Mammary epithelial cell (primary cell): ENCODE measurements at regions not wholly inside any gene's neighbourhood (a gene's known extent, or its start where the extent isn't known, plus 50 kb on each side); places are given as distances from the start of the nearest gene placed in this dataset.

Experiments
- EZH2 ChIP-seq: IDR thresholded peaks from 2 replicates; pipeline ENCODE4 v1.6.1; 2012; ENCODE audit warnings: low read length, inconsistent platforms, borderline replicate concordance
- TF ChIP-seq, protein P1 (sequence below), 2 donors: IDR thresholded peaks in 1 of 2; conservative IDR thresholded peaks in 1 of 2; 2 replicates each; pipeline ENCODE4 v1.5.1; 2011 to 2012; ENCODE audit warnings: inconsistent platforms in 2 of 2, low read length in 2 of 2, mild to moderate bottlenecking in 2 of 2, control low read depth in 1 of 2, low read depth in 1 of 2; ENCODE audit not compliant: insufficient read depth in 1 of 2; ENCODE audit errors: extremely low read depth in 1 of 2

DNA sequence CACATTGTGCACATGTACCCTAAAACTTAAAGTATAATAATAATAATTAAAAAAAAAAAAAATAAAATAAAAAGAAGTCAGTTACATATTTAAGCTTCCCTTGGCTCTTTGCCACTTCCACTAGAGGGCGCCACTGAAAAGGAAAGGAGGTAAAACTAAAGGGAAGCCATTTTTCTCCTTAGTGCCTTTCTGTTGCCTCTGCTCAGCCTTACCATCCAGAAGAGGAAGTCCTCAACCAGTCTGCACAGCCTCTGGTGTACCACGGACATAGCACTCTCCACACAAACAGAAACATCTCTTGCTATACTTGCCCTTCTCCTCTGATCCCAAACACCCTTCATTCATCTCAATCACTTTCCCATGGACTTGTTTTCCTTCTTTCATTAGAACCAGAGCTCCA lies 169.0 kb upstream of the EEA1 start:
- TF ChIP-seq, protein P1, sequence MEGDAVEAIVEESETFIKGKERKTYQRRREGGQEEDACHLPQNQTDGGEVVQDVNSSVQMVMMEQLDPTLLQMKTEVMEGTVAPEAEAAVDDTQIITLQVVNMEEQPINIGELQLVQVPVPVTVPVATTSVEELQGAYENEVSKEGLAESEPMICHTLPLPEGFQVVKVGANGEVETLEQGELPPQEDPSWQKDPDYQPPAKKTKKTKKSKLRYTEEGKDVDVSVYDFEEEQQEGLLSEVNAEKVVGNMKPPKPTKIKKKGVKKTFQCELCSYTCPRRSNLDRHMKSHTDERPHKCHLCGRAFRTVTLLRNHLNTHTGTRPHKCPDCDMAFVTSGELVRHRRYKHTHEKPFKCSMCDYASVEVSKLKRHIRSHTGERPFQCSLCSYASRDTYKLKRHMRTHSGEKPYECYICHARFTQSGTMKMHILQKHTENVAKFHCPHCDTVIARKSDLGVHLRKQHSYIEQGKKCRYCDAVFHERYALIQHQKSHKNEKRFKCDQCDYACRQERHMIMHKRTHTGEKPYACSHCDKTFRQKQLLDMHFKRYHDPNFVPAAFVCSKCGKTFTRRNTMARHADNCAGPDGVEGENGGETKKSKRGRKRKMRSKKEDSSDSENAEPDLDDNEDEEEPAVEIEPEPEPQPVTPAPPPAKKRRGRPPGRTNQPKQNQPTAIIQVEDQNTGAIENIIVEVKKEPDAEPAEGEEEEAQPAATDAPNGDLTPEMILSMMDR (conservative IDR thresholded peaks at IDR 0.05 in 1 of 2, IDR thresholded peaks at IDR 0.05 in 1 of 2; ENCODE audit: extremely low read depth in 1 of 2, insufficient read depth in 1 of 2, low read depth in 1 of 2, low read length in 2 of 2) = peak; percentile 45 to 46
- no peak for TF ChIP-seq EZH2
